Suppressor macrophage treated with lipopolysaccharide for 4 hours (primary cell): ENCODE measurements at regions not wholly inside any gene's neighbourhood (a gene's known extent, or its start where the extent isn't known, plus 50 kb on each side); places are given as distances from the start of the nearest gene placed in this dataset.

Experiments used
- DNase-seq: peaks from one replicate; pipeline ENCODE4 v3.0.0-alpha.2; 2020

- peak; percentile 25 for DNase-seq
Observed at GRCh38 chr3:140816372-140817195, 125.1 kb upstream of the SLC25A36 start.

GRCh38 chr3:140821493-140821892, 120.1 kb upstream of the SLC25A36 start:
- DNase-seq = no peak

GRCh38 chr3:140822401-140823047, 119.1 kb upstream of the SLC25A36 start:
- no peak for DNase-seq

- DNase-seq = no peak
Observed at GRCh38 chr3:140823106-140823505, 118.5 kb upstream of the SLC25A36 start.

GRCh38 chr3:140827894-140828293, 113.7 kb upstream of the SLC25A36 start:
- no peak for DNase-seq

- no peak for DNase-seq
Observed at GRCh38 chr3:140828585-140828984, 113.1 kb upstream of the SLC25A36 start.

GRCh38 chr3:140829796-140830195, 111.8 kb upstream of the SLC25A36 start:
- DNase-seq = no peak

GRCh38 chr3:140830391-140830790, 111.2 kb upstream of the SLC25A36 start:
- DNase-seq = no peak

- DNase-seq = peak; percentile 43
Observed at GRCh38 chr3:140832883-140833282, 108.8 kb upstream of the SLC25A36 start.

- no peak for DNase-seq
Observed at GRCh38 chr3:140834266-140835037, 107.2 kb upstream of the SLC25A36 start.

- peak; percentile 37 for DNase-seq
Observed at GRCh38 chr3:140842984-140843649, 98.5 kb upstream of the SLC25A36 start.

GRCh38 chr3:140843656-140844055, 98.0 kb upstream of the SLC25A36 start:
- DNase-seq = no peak

- no peak for DNase-seq
Observed at GRCh38 chr3:140844072-140844471, 97.6 kb upstream of the SLC25A36 start.

- DNase-seq = no peak
Observed at GRCh38 chr3:140845882-140846281, 95.8 kb upstream of the SLC25A36 start.

- DNase-seq = no peak
Observed at GRCh38 chr3:140848666-140849065, 93.0 kb upstream of the SLC25A36 start.

- DNase-seq = no peak
Observed at GRCh38 chr3:140850210-140850955, 91.3 kb upstream of the SLC25A36 start.

- DNase-seq = no peak
Observed at GRCh38 chr3:140854961-140855360, 86.7 kb upstream of the SLC25A36 start.

- no peak for DNase-seq
Observed at GRCh38 chr3:140856905-140857304, 84.7 kb upstream of the SLC25A36 start.

GRCh38 chr3:140857993-140858392, 83.6 kb upstream of the SLC25A36 start:
- DNase-seq = no peak

- no peak for DNase-seq
Observed at GRCh38 chr3:140859592-140860336, 81.9 kb upstream of the SLC25A36 start.

- DNase-seq = peak; percentile 72
Observed at GRCh38 chr3:140863580-140864009, 78.0 kb upstream of the SLC25A36 start.
